ENCODE measurements at regions not wholly inside any gene's neighbourhood (a gene's known extent, or its start where the extent isn't known, plus 50 kb on each side); places are given as distances from the start of the nearest gene placed in this dataset.

- no peak for TF ChIP-seq CTCF (IDR thresholded peaks at IDR 0.05)
- no peak for TF ChIP-seq POLR2A (IDR thresholded peaks at IDR 0.05)
Observed at GRCh38 chr6:137547186-137547585, 53.0 kb upstream of the OLIG3 start.

All from vagina (tissue), 2 donors.